Neural progenitor cell (in vitro differentiated cells): ENCODE measurements at regions not wholly inside any gene's neighbourhood (a gene's known extent, or its start where the extent isn't known, plus 50 kb on each side); places are given as distances from the start of the nearest gene placed in this dataset.

Experiments used
- DNase-seq: peaks from one replicate; pipeline ENCODE4 v3.0.0-alpha.2; 2016; ENCODE audit warnings: low spot score
- H2AFZ ChIP-seq: fragments of 200-600 bp; sonication (generic); replicated peaks from 2 replicates; pipeline ENCODE4 v1.6.1; 2016; ENCODE audit warnings: antibody characterized with exemption
- H3F3A ChIP-seq: fragments of 200-600 bp; sonication (generic); 2 replicates; pipeline ENCODE4 v1.6.1; 2016; ENCODE audit warnings: antibody characterized with exemption, low read depth
- H3K27ac ChIP-seq: fragments of 200-600 bp; sonication (generic); 2 replicates; pipeline ENCODE4 v1.5.1; 2016; ENCODE audit warnings: mild to moderate bottlenecking
- H3K27me3 ChIP-seq: fragments of 200-600 bp; sonication (generic); 2 replicates; pipeline ENCODE4 v1.6.1; 2016; ENCODE audit warnings: mild to moderate bottlenecking, moderate library complexity
- H3K36me3 ChIP-seq: fragments of 200-600 bp; sonication (generic); 2 replicates; pipeline ENCODE4 v1.5.1; 2016
- H3K4me1 ChIP-seq: fragments of 200-600 bp; sonication (generic); 2 replicates; pipeline ENCODE4 v1.6.1; 2016; ENCODE audit warnings: mixed run types
- H3K4me2 ChIP-seq: fragments of 200-600 bp; sonication (generic); 2 replicates; pipeline ENCODE4 v1.6.1; 2016
- H3K4me3 ChIP-seq: fragments of 200-600 bp; sonication (generic); 2 replicates; pipeline ENCODE4 v1.5.1; 2016
- H3K79me2 ChIP-seq: fragments of 200-600 bp; sonication (generic); 2 replicates; pipeline ENCODE4 v1.6.1; 2016; ENCODE audit warnings: low read depth
- H3K9ac ChIP-seq: fragments of 200-600 bp; sonication (generic); 2 replicates; pipeline ENCODE4 v1.6.1; 2016
- H3K9me3 ChIP-seq: fragments of 200-600 bp; sonication (generic); 2 replicates; pipeline ENCODE4 v1.5.1; 2016; ENCODE audit warnings: low read depth
- H4K20me1 ChIP-seq: fragments of 200-600 bp; sonication (generic); 2 replicates; pipeline ENCODE4 v1.6.1; 2016; ENCODE audit warnings: low read depth
- H3K27ac Mint-ChIP-seq: 3 replicates; pipeline ENCODE4 v1.8.0; 2021; ENCODE audit warnings: mixed read lengths
- H3K27me3 Mint-ChIP-seq: 2 replicates; pipeline ENCODE4 v1.8.0; 2022; ENCODE audit warnings: low read depth, mild to moderate bottlenecking, inconsistent platforms, moderate library complexity, mixed read lengths; ENCODE audit not compliant: insufficient read depth
- H3K36me3 Mint-ChIP-seq: 3 replicates; pipeline ENCODE4 v1.8.0; 2021; ENCODE audit warnings: mixed read lengths
- H3K4me1 Mint-ChIP-seq: 3 replicates; pipeline ENCODE4 v1.8.0; 2021; ENCODE audit warnings: mixed read lengths
- H3K4me3 Mint-ChIP-seq: 3 replicates; pipeline ENCODE4 v1.8.0; 2021; ENCODE audit warnings: mild to moderate bottlenecking, moderate library complexity, mixed read lengths
- H3K9me3 Mint-ChIP-seq: 3 replicates; pipeline ENCODE4 v1.8.0; 2020; ENCODE audit warnings: mixed read lengths
- EZH2 ChIP-seq: fragments of 200-600 bp; sonication (generic); IDR thresholded peaks from 2 replicates; pipeline ENCODE4 v1.6.1; 2017; ENCODE audit warnings: antibody characterized with exemption, mild to moderate bottlenecking, moderate library complexity
- EZH2phosphoT487 ChIP-seq: fragments of 200-600 bp; sonication (generic); IDR thresholded peaks from 2 replicates; pipeline ENCODE4 v1.6.1; 2017; ENCODE audit warnings: antibody characterized with exemption
- TF ChIP-seq, protein P1 (sequence below): fragments of 200-600 bp; sonication (generic); IDR thresholded peaks from 2 replicates; pipeline ENCODE4 v1.5.1; 2017; ENCODE audit warnings: antibody characterized with exemption, mild to moderate bottlenecking

DNA sequence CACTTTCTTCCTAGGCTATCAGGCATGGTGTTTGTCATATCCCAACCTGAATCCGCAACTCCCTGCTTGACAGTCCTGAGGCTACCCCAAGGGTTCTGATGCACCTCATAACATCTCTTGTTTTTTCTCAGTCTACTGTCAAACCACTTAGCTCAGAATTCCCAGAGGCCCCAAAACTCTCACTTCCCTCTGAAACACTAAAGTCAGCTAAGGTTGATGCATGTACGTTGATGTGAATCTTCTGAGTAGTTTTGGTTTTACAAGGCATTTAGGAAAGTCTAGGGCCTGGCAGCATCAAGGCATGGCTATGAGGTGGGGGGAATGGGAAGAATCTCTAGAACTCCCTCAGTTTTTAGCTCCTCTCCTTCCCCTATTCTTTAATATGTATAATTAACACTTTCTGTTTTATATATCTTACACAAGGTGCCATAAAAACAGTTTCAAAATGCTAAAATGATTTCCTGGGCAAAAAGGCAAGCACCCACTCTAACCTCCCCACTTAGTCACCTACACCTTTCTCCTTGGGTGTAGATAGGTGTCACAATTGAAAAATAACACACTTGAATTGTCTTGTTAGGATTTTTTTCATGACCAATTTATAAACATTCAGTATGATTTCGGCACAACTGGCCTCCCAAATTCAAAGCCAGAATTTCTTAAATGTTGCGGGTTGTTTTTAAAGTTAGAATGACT, 71.4 kb upstream of the TANK start:
- H3K9ac ChIP-seq: no peak overlapping the region
- H3K36me3 ChIP-seq: no peaks in the 10 kb centered on the region
- no peak overlapping the region for H2AFZ ChIP-seq
- H3K9me3 Mint-ChIP-seq: no peaks in the 10 kb centered on the region
- no peaks in the 10 kb centered on the region for H3K9me3 ChIP-seq
- H3K27ac ChIP-seq: no peak overlapping the region
- H3F3A ChIP-seq: no peaks in the 10 kb centered on the region
- H3K4me2 ChIP-seq: no peak overlapping the region
- no peak for DNase-seq
- H3K4me3 Mint-ChIP-seq: no peak overlapping the region
- H4K20me1 ChIP-seq: no peaks in the 10 kb centered on the region
- H3K36me3 Mint-ChIP-seq: no peaks in the 10 kb centered on the region
- H3K27me3 ChIP-seq: no peaks in the 10 kb centered on the region
- no peak overlapping the region for H3K27ac Mint-ChIP-seq
- no peaks in the 10 kb centered on the region for H3K4me1 ChIP-seq
- TF ChIP-seq, protein P1, sequence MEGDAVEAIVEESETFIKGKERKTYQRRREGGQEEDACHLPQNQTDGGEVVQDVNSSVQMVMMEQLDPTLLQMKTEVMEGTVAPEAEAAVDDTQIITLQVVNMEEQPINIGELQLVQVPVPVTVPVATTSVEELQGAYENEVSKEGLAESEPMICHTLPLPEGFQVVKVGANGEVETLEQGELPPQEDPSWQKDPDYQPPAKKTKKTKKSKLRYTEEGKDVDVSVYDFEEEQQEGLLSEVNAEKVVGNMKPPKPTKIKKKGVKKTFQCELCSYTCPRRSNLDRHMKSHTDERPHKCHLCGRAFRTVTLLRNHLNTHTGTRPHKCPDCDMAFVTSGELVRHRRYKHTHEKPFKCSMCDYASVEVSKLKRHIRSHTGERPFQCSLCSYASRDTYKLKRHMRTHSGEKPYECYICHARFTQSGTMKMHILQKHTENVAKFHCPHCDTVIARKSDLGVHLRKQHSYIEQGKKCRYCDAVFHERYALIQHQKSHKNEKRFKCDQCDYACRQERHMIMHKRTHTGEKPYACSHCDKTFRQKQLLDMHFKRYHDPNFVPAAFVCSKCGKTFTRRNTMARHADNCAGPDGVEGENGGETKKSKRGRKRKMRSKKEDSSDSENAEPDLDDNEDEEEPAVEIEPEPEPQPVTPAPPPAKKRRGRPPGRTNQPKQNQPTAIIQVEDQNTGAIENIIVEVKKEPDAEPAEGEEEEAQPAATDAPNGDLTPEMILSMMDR: no peak
- no peaks in the 10 kb centered on the region for H3K27me3 Mint-ChIP-seq
- no peaks in the 10 kb centered on the region for H3K4me1 Mint-ChIP-seq
- no peak overlapping the region for H3K4me3 ChIP-seq
- H3K79me2 ChIP-seq: no peaks in the 10 kb centered on the region

DNA sequence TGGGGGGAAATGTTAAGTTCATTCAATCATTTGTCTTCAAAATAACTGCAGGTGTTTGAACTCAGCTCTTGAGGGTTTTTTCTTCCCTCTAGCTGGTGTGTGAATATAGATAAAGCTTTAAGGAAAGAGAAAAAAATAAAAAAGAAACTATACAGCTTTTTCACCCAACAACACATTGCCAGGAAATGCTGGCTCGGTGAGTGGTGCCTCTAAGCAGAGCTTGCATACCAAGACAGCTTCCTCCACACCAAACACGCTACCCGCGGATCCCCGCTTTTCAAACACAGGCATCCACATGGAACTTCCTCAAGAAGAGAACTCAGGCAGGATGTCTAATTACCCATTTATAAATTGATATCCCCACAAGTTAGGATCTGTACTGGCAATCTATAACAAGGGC, 69.8 kb upstream of the TANK start:
- TF ChIP-seq EZH2 (no peak), EZH2phosphoT487 (no peak)
- TF ChIP-seq, protein P1: no peak
- H3K36me3 Mint-ChIP-seq: no peaks in the 10 kb centered on the region

DNA sequence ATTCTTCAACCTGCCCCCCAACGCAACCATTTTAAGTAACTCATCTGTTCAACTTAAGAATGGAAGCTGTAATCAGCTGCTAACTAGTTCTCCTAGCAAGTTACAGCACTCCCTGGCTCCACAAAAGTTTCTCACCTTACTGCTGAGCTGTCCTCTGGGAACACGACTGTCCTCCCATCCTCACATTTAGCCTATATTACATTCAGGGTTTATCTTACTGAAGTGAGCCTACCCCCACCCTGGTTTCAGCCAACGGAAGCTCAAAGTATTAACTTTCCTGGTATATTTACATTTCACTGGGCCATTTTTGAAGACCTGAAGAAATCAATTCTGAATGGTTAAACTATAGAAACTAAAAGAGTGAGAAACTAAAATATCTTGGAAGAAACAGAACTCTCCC, 64.9 kb upstream of the TANK start:
- no peak overlapping the region for H3K4me3 Mint-ChIP-seq
- Histone ChIP-seq H2AFZ (peak overlapping the region; percentile 52), H3K4me3 (no peak overlapping the region)

More for the DNA sequence above, 69.8 kb upstream of the TANK start:
- no peak for DNase-seq
- no peak overlapping the region for H3K27ac ChIP-seq
- no peaks in the 10 kb centered on the region for H3K27me3 ChIP-seq
- H3F3A ChIP-seq: no peaks in the 10 kb centered on the region
- H3K36me3 ChIP-seq: no peaks in the 10 kb centered on the region
- H3K27me3 Mint-ChIP-seq: no peaks in the 10 kb centered on the region
- H3K4me3 ChIP-seq: no peak overlapping the region
- H4K20me1 ChIP-seq: no peaks in the 10 kb centered on the region
- no peaks in the 10 kb centered on the region for H3K9me3 Mint-ChIP-seq
- H3K4me1 Mint-ChIP-seq: no peaks in the 10 kb centered on the region
- H3K79me2 ChIP-seq: no peaks in the 10 kb centered on the region
- H3K27ac Mint-ChIP-seq: no peak overlapping the region
- H3K4me1 ChIP-seq: no peaks in the 10 kb centered on the region
- no peak overlapping the region for H3K9ac ChIP-seq
- no peak overlapping the region for H2AFZ ChIP-seq
- H3K9me3 ChIP-seq: no peaks in the 10 kb centered on the region
- no peak overlapping the region for H3K4me3 Mint-ChIP-seq
- no peak overlapping the region for H3K4me2 ChIP-seq

More for the DNA sequence above, 64.9 kb upstream of the TANK start:
- Mint-ChIP-seq H3K4me1 (peaks cover 2% of the 10 kb centered on the region), H3K36me3 (no peaks in the 10 kb centered on the region), H3K27me3 (peaks cover 2% of the 10 kb centered on the region), H3K9me3 (peaks cover 4% of the 10 kb centered on the region), H3K27ac (no peak overlapping the region)
- Histone ChIP-seq H3K27me3 (no peaks in the 10 kb centered on the region), H3K79me2 (no peaks in the 10 kb centered on the region), H3K4me1 (peaks cover 9% of the 10 kb centered on the region), H3K36me3 (no peaks in the 10 kb centered on the region), H3F3A (no peaks in the 10 kb centered on the region), H3K27ac (no peak overlapping the region), H4K20me1 (no peaks in the 10 kb centered on the region), H3K4me2 (no peak overlapping the region), H3K9me3 (peaks cover 2% of the 10 kb centered on the region), H3K9ac (no peak overlapping the region)
- DNase-seq: no peak
- TF ChIP-seq, protein P1: no peak
- TF ChIP-seq EZH2 (no peak), EZH2phosphoT487 (no peak)
